ENCODE measurements at regions not wholly inside any gene's neighbourhood (a gene's known extent, or its start where the extent isn't known, plus 50 kb on each side); places are given as distances from the start of the nearest gene placed in this dataset.
"Not testable (repeated sequence)": the region's sequence is repeated elsewhere in the genome, so short reads cannot be mapped to it uniquely, and the experiment has no call there.

- ATAC-seq: no peak
- Histone ChIP-seq H3K27ac (ENCODE audit: low read depth, low read length) (no peak overlapping the region), H3K27me3 (ENCODE audit: insufficient read depth, low read length) (peaks cover 2% of the 10 kb centered on the region; the same call in 1 of the 2 replicates), H4K20me1 (ENCODE audit: insufficient read depth) (no peaks in the 10 kb centered on the region), H3K4me2 (ENCODE audit: low read length) (no peak overlapping the region), H3K79me2 (ENCODE audit: insufficient read depth, low read length) (no peaks in the 10 kb centered on the region), H3K9me2 (ENCODE audit: insufficient read depth) (no peaks in the 10 kb centered on the region), H3K4me1 (ENCODE audit: control insufficient read depth in 1 of 2, insufficient read depth in 2 of 2, low read length in 2 of 2) (no peaks in the 10 kb centered on the region), H3K4me3 (replicated peaks in 1 of 2; ENCODE audit: low read depth in 1 of 2, low read length in 2 of 2) (no peak overlapping the region), H3K9ac (ENCODE audit: low read length) (no peak overlapping the region), H3K36me3 (ENCODE audit: control insufficient read depth in 1 of 2, insufficient read depth in 2 of 2, low read length in 2 of 2) (no peaks in the 10 kb centered on the region), H2AFZ (ENCODE audit: low read depth, low read length, poor library complexity, severe bottlenecking) (no peak overlapping the region), H3K9me3 (ENCODE audit: control insufficient read depth in 1 of 2, insufficient read depth in 1 of 2, low read depth in 1 of 2, low read length in 2 of 2) (no peaks in the 10 kb centered on the region)
- RAD21 ChIA-PET (ENCODE audit: low non-redundant PET in 1 of 2, low total read pairs in 2 of 2, uncharacterized antibody in 2 of 2, unreplicated experiment in 2 of 2): no interaction called here
- intact Hi-C loops (cut with micrococcal nuclease): no loop called here
- POLR2A ChIA-PET: no interaction called here
- CTCF ChIA-PET: no interaction called here
- no peak for DNase-seq (ENCODE audit: low read depth, low spot score)
- no peak for TF ChIP-seq EZH2 (IDR thresholded peaks at IDR 0.05)
- no peak for TF ChIP-seq CTCF (IDR thresholded peaks at IDR 0.05 in 2 of 3, conservative IDR thresholded peaks at IDR 0.05 in 1 of 3; ENCODE audit: borderline replicate concordance in 1 of 3, insufficient read depth in 1 of 3, low read depth in 2 of 3, low read length in 2 of 3)
- TF ChIP-seq RAD21 (IDR thresholded peaks at IDR 0.05; ENCODE audit: low read depth): no peak
- no peak for TF ChIP-seq ZNF274 (IDR thresholded peaks at IDR 0.05; ENCODE audit: low read depth, low read length)
- BruUV-seq (replicated peaks): no TSS peak
Measured at GRCh38 chr16:48676836-48677235, 66.9 kb upstream of the N4BP1 start.

- H3K9me3 ChIP-seq (ENCODE audit: control insufficient read depth in 1 of 2, insufficient read depth in 1 of 2, low read depth in 1 of 2, low read length in 2 of 2); DNase-seq (ENCODE audit: low read depth, low spot score); POLR2A ChIA-PET; H3K4me3 ChIP-seq (replicated peaks in 1 of 2; ENCODE audit: low read depth in 1 of 2, low read length in 2 of 2); H3K36me3 ChIP-seq (ENCODE audit: control insufficient read depth in 1 of 2, insufficient read depth in 2 of 2, low read length in 2 of 2); H3K4me1 ChIP-seq (ENCODE audit: control insufficient read depth in 1 of 2, insufficient read depth in 2 of 2, low read length in 2 of 2); intact Hi-C loops (cut with micrococcal nuclease); ATAC-seq; H3K27me3 ChIP-seq (ENCODE audit: insufficient read depth, low read length); H3K4me2 ChIP-seq (ENCODE audit: low read length); H2AFZ ChIP-seq (ENCODE audit: low read depth, low read length, poor library complexity, severe bottlenecking); CTCF ChIA-PET; RAD21 ChIA-PET (ENCODE audit: low non-redundant PET in 1 of 2, low total read pairs in 2 of 2, uncharacterized antibody in 2 of 2, unreplicated experiment in 2 of 2); H3K79me2 ChIP-seq (ENCODE audit: insufficient read depth, low read length); H3K9me2 ChIP-seq (ENCODE audit: insufficient read depth); H4K20me1 ChIP-seq (ENCODE audit: insufficient read depth); BruUV-seq (replicated peaks); H3K27ac ChIP-seq (ENCODE audit: low read depth, low read length); H3K9ac ChIP-seq (ENCODE audit: low read length): not testable (repeated sequence)
Measured at GRCh38 chr16:48668184-48668583, 58.2 kb upstream of the N4BP1 start.
